NCI-H1417 treated with DMSO at 0.1 percent for 48 hours (cell line): ENCODE measurements at regions not wholly inside any gene's neighbourhood (a gene's known extent, or its start where the extent isn't known, plus 50 kb on each side); places are given as distances from the start of the nearest gene placed in this dataset.
"Not testable (repeated sequence)": the region's sequence is repeated elsewhere in the genome, so short reads cannot be mapped to it uniquely, and the experiment has no call there.

ENCODE experiments used
- DNase-seq: peaks from one replicate; lab custom pipeline; 2025; lab: John Stamatoyannopoulos, UW

GRCh38 chr2:194545978-194546377 lies 1111.0 kb upstream of the SLC39A10 start:
- no peak for DNase-seq

DNA sequence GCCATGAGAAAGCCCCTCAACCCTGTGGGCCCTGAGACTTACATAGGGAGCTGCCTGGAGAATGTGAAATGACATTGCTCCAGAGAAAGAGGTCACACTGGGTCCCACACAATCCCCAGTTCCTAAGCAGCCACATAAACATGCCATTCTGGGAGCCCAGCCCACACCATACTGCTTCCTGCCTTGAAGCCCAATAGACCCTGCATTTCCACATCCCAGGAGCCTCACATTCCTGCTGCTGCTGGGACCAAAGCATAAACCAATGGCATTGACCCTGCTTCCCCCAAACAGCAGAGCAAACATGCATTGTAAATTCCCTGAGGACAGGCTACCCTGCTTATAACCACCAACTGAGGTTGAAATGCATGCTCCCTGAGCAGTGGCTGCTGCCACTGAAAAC lies 1117.6 kb upstream of the SLC39A10 start:
- DNase-seq, result no peak

DNA sequence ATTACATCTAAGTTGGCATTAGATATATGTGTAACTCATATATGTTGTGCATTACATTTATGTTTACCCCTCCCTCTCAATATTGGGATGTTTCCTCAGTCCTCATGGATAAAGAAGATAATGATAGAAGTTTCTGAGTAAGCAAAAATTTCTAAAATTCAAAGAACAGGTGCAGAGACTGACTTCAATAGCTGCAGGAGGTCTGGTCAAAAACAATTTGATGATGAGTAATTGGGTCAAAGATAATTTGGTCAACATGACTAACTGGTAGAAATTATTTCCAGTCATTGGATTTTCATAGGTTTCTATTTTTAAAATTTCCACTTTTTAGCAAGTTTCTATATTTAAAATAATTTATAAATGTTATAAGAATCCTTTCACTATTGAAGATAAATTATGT lies 1130.9 kb upstream of the SLC39A10 start:
- no peak for DNase-seq

DNA sequence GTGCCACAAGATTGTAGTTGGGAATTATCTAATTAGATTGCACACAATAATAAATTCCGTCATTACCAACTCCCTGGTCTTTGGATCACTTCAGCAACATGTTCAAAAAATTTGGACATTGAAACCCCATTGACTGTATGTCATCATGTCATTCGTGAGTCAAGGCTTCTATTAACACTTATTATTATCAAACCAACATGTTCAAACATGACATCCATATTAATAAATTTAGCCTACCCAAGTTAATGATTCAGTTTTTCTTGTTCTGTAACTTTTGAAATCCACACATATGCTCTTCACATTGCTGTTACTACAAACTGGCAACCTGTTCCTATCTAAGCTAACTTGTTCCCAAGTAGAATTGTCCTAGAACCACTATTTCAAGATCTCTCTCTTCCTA lies 1142.7 kb upstream of the SLC39A10 start:
- DNase-seq, result no peak

GRCh38 chr2:194511070-194511469 lies 1146.0 kb upstream of the SLC39A10 start:
- not testable (repeated sequence) for DNase-seq

GRCh38 chr2:194504876-194505275 lies 1152.2 kb upstream of the SLC39A10 start:
- not testable (repeated sequence) for DNase-seq

- no peak for DNase-seq
Measured at GRCh38 chr2:194495046-194495445, 1162.0 kb upstream of the SLC39A10 start.

DNA sequence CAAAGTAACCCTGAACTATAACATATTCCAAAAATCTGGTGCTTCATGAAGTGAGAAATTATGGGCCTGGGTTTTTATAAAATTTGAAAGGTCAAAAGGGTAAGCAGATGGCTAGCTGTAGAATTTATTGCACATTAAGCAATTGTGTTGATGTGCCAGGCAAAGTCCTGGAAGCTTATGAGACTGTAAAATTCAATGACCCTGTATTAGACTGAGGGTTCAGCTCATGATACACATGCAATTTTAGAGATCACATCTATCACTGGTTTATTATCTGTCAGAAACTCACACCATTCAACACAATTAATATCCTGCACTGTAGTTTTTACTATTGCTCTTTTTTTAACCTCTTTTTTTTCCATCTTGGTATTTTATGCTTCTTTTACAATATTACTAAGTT lies 1162.6 kb upstream of the SLC39A10 start:
- DNase-seq, result no peak

DNA sequence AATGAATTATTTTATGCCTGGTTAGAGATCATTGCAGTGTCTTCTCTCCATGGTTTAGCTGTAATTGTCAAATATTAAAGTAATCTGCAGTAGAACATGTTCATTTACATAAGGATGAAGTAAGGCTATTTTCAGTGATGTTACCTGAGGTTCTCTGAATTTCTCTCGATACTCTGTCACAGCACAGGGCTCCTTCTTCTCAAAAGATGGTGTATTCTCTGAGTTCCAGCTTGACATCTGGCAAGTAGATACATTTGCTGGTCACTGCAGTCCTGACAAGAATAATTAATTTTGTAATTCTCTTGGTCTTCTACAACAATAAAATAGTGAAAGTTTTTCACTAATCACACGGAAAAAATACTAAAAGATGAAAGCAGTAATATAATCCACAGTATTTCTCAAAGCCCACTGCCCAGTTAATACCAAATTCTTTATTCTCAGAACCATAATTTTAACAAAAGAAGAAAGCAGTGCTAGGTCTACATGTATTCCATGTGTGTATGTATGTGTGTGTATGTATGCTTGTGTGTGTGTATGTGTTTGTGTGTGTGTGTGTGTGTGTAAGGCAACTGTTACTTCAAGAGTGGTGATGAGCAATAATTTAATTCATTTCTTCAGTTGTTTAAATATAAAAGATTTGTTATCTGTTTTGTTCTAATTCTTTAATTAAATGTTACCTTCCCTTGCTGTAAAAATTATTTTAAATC lies 1165.5 kb upstream of the SLC39A10 start:
- DNase-seq, result no peak

GRCh38 chr2:194486326-194486725 lies 1170.7 kb upstream of the SLC39A10 start:
- DNase-seq, result no peak

DNA sequence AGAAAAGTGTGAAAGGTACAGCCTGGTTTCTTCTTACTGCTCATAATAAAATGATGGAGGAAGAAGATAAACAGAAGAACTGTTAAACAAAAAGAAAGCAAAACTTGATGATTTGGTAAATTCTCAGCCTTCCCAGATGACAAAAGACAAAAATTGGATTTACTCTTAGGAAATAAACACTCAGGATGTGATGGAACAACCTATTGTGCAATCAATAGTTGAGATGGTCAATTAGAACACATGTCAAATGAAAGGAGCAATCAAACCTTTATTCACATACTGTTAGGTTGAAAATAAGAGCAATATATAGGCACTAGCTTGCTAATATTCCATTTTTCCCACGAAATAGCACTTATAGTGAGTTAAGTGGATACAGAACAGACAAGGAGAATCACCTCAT lies 1174.0 kb upstream of the SLC39A10 start:
- no peak for DNase-seq

DNA sequence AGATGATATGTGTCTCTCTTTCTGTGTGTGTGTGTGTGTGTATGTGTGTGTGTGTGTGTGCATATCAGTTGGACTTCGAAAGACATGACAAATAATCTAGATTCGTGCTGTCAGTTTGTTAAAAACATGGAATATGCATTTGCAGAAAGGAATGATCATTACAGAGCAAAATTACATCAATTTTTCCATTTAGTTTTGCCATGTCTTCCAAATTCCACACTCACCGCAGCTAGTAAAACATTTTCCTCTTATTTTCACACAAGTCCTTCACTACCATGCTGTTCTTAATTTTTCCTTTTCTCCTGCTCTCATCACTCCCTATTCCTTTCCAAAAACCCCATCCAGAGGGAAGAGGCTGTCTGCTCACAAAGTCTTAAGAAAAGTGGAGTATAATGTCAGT lies 1191.4 kb upstream of the SLC39A10 start:
- DNase-seq, result no peak

- no peak for DNase-seq
Measured at GRCh38 chr2:194464964-194465638, 1191.9 kb upstream of the SLC39A10 start.

- not testable (repeated sequence) for DNase-seq
Measured at GRCh38 chr2:194462883-194463282, 1194.1 kb upstream of the SLC39A10 start.

GRCh38 chr2:194455358-194455757 lies 1201.7 kb upstream of the SLC39A10 start:
- no peak for DNase-seq

- DNase-seq, result no peak
Measured at GRCh38 chr2:194452504-194452903, 1204.5 kb upstream of the SLC39A10 start.

DNA sequence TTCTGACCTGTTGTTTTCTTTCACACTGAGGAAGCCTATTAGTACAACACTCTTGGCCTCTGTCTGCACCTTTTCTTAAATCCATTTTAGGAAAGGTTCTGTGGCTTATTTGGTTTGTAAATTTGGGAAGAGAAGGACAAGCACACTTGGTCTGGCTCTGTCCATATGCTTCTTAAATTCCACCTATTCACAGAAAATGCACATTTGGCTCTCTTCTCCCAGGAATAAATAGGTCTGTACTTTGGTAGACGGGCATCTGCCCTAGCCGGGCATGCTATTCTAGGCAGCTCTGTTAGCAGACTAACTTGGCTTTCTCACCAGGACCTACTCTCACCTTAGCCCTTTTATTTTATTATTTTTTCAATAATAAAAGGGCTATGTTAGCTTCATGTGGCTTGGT lies 1211.8 kb upstream of the SLC39A10 start:
- DNase-seq, result no peak

- DNase-seq, result no peak
Measured at GRCh38 chr2:194443926-194444325, 1213.1 kb upstream of the SLC39A10 start.

- DNase-seq, result no peak
Measured at GRCh38 chr2:194424683-194425209, 1232.3 kb upstream of the SLC39A10 start.

DNA sequence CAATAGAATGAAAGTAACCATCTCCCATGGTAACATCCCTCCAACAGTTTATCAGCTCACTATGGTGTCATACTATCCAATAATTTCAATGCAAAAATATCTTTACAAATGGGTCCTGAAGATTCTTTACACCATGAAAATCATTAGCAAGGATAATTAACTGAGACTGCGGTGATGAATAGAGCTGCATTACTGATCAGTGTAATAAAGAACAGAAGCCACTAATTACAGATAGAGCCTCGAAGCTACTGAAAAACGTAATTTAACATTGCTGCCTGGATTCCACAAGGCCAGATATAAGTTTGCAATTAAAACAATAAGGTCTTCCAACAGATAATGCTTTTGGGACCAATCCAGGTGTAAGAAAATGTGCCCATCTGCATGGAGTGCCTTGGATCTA lies 1245.8 kb upstream of the SLC39A10 start:
- no peak for DNase-seq

GRCh38 chr2:194395818-194396217 lies 1261.2 kb upstream of the SLC39A10 start:
- no peak for DNase-seq

- DNase-seq, result no peak
Measured at GRCh38 chr2:194385376-194385775, 1271.7 kb upstream of the SLC39A10 start.

- no peak for DNase-seq
Measured at GRCh38 chr2:194383401-194383800, 1273.6 kb upstream of the SLC39A10 start.

GRCh38 chr2:194382221-194382620 lies 1274.8 kb upstream of the SLC39A10 start:
- no peak for DNase-seq
